ENCODE measurements at regions not wholly inside any gene's neighbourhood (a gene's known extent, or its start where the extent isn't known, plus 50 kb on each side); places are given as distances from the start of the nearest gene placed in this dataset.

GRCh38 chr1:87584586-87584985 lies 255.9 kb downstream of the LMO4 start:
- WGBS: 42% methylated on average over 1 of the region's 1 CpG
- TF ChIP-seq JUND (IDR thresholded peaks at IDR 0.05) (no peak), TAF1 (conservative IDR thresholded peaks at IDR 0.05) (no peak), FOXA1 (IDR thresholded peaks at IDR 0.05) (no peak), CTCF (IDR thresholded peaks at IDR 0.05; ENCODE audit: low read depth, low read length, missing input control) (no peak)
- Histone ChIP-seq H3K4me1 (ENCODE audit: control insufficient read depth in 4 of 4, insufficient read depth in 4 of 4, low read length in 3 of 4) (peaks cover 0 to 2% (median 0%) of the 10 kb centered on the region in 4 donors), H3K9ac (ENCODE audit: low read depth in 1 of 2, low read length in 2 of 2) (no peak overlapping the region), H3K9me3 (ENCODE audit: control insufficient read depth in 4 of 4, low read length in 3 of 4) (no peaks in the 10 kb centered on the region), H3K27ac (ENCODE audit: low read depth in 1 of 2, low read length in 2 of 2) (no peak overlapping the region), H3K27me3 (ENCODE audit: control insufficient read depth in 4 of 4, insufficient read depth in 4 of 4, low read length in 3 of 4) (no peaks in the 10 kb centered on the region), H3K4me3 (ENCODE audit: low read depth in 1 of 3, low read length in 3 of 3) (no peak overlapping the region), H3K36me3 (ENCODE audit: control insufficient read depth in 4 of 4, insufficient read depth in 3 of 4, low read depth in 1 of 4, low read length in 3 of 4) (no peaks in the 10 kb centered on the region)
- no peak for DNase-seq (ENCODE audit: low spot score)

GRCh38 chr1:87586501-87586900 lies 257.8 kb downstream of the LMO4 start:
- Histone ChIP-seq H3K4me3 (ENCODE audit: low read depth in 1 of 3, low read length in 3 of 3) (no peak overlapping the region), H3K9me3 (ENCODE audit: control insufficient read depth in 4 of 4, low read length in 3 of 4) (no peaks in the 10 kb centered on the region)

More at GRCh38 chr1:87586501-87586900, 257.8 kb downstream of the LMO4 start:
- H3K36me3 ChIP-seq (ENCODE audit: control insufficient read depth in 4 of 4, insufficient read depth in 3 of 4, low read depth in 1 of 4, low read length in 3 of 4): no peaks in the 10 kb centered on the region
- H3K4me1 ChIP-seq (ENCODE audit: control insufficient read depth in 4 of 4, insufficient read depth in 4 of 4, low read length in 3 of 4): peaks cover 0 to 2% (median 0%) of the 10 kb centered on the region in 4 donors
- no peak overlapping the region for H3K9ac ChIP-seq (ENCODE audit: low read depth in 1 of 2, low read length in 2 of 2)
- no peak overlapping the region for H3K27ac ChIP-seq (ENCODE audit: low read depth in 1 of 2, low read length in 2 of 2)
- TF ChIP-seq TAF1 (conservative IDR thresholded peaks at IDR 0.05) (no peak), HNF4G (IDR thresholded peaks at IDR 0.05) (no peak), HNF4A (conservative IDR thresholded peaks at IDR 0.05) (no peak), REST (IDR thresholded peaks at IDR 0.05) (no peak), GABPA (IDR thresholded peaks at IDR 0.05 in 1 of 2, conservative IDR thresholded peaks at IDR 0.05 in 1 of 2) (no peak), MAX (IDR thresholded peaks at IDR 0.05) (no peak), JUND (IDR thresholded peaks at IDR 0.05) (no peak), RAD21 (IDR thresholded peaks at IDR 0.05) (no peak), FOXA1 (IDR thresholded peaks at IDR 0.05) (no peak)
- TF ChIP-seq, protein P1, sequence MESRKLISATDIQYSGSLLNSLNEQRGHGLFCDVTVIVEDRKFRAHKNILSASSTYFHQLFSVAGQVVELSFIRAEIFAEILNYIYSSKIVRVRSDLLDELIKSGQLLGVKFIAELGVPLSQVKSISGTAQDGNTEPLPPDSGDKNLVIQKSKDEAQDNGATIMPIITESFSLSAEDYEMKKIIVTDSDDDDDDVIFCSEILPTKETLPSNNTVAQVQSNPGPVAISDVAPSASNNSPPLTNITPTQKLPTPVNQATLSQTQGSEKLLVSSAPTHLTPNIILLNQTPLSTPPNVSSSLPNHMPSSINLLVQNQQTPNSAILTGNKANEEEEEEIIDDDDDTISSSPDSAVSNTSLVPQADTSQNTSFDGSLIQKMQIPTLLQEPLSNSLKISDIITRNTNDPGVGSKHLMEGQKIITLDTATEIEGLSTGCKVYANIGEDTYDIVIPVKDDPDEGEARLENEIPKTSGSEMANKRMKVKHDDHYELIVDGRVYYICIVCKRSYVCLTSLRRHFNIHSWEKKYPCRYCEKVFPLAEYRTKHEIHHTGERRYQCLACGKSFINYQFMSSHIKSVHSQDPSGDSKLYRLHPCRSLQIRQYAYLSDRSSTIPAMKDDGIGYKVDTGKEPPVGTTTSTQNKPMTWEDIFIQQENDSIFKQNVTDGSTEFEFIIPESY (IDR thresholded peaks at IDR 0.05): no peak
- H3K27me3 ChIP-seq (ENCODE audit: control insufficient read depth in 4 of 4, insufficient read depth in 4 of 4, low read length in 3 of 4): peaks cover 0 to 3% (median 0%) of the 10 kb centered on the region in 4 donors
- no peak for DNase-seq (ENCODE audit: low spot score)
- WGBS: 79% methylated on average over 3 of the region's 3 CpGs
